SK-N-SH (cell line): ENCODE measurements at regions not wholly inside any gene's neighbourhood (a gene's known extent, or its start where the extent isn't known, plus 50 kb on each side); places are given as distances from the start of the nearest gene placed in this dataset.

Experiments used
- CTCF ChIP-seq: fragments of 200-600 bp; sonication (generic); IDR thresholded peaks from 2 replicates; pipeline ENCODE4 v1.6.1; 2017; ENCODE audit warnings: antibody characterized with exemption, mild to moderate bottlenecking, moderate library complexity
- FOXJ3 ChIP-seq: sonication (generic); formaldehyde crosslinking; IDR thresholded peaks from 2 replicates; pipeline ENCODE4 v1.5.1; 2020; ENCODE audit warnings: mild to moderate bottlenecking, missing genetic modification reagents
- GATA2 ChIP-seq: sonication (generic); formaldehyde crosslinking; IDR thresholded peaks from 2 replicates; pipeline ENCODE4 v1.5.0; 2020; ENCODE audit warnings: mild to moderate bottlenecking, missing genetic modification reagents
- MAX ChIP-seq: IDR thresholded peaks from 2 replicates; pipeline ENCODE4 v1.4.0; 2012; ENCODE audit warnings: low read depth
- NRF1 ChIP-seq: IDR thresholded peaks from 2 replicates; pipeline ENCODE4 v1.6.1; 2012; ENCODE audit warnings: low read depth, mild to moderate bottlenecking, low read length
- POLR2AphosphoS5 ChIP-seq: IDR thresholded peaks from 2 replicates; pipeline ENCODE4 v1.6.1; 2012; ENCODE audit warnings: low read depth, low read length
- RCOR1 ChIP-seq: fragments of 150-350 bp; IDR thresholded peaks from 2 replicates; pipeline ENCODE4 v1.6.1; 2017; ENCODE audit warnings: antibody characterized with exemption, low read length
- RFX5 ChIP-seq: IDR thresholded peaks from 2 replicates; pipeline ENCODE4 v1.6.1; 2012; ENCODE audit warnings: mild to moderate bottlenecking, improper control_type of control experiment, low read length
- SMC3 ChIP-seq: IDR thresholded peaks from 2 replicates; pipeline ENCODE4 v1.6.1; 2012; ENCODE audit warnings: low read depth, low read length, improper control_type of control experiment
- TCF12 ChIP-seq: IDR thresholded peaks from 2 replicates; pipeline ENCODE4 v1.4.0; 2012
- YY1 ChIP-seq: IDR thresholded peaks from 2 replicates; pipeline ENCODE4 v1.4.0; 2012; ENCODE audit warnings: low read depth, mild to moderate bottlenecking

GRCh38 chr20:41992481-41992880 is 374.3 kb upstream of the CHD6 start:
- no peak for TF ChIP-seq CTCF
- no peak for TF ChIP-seq RCOR1
- no peak for TF ChIP-seq FOXJ3 (CRISPR knock-in tag)
- no peak for TF ChIP-seq SMC3
- TF ChIP-seq GATA2 (CRISPR knock-in tag): no peak
- no peak for TF ChIP-seq TCF12
- no peak for TF ChIP-seq POLR2AphosphoS5
- no peak for TF ChIP-seq RFX5
- no peak for TF ChIP-seq NRF1
- no peak for TF ChIP-seq YY1
- TF ChIP-seq MAX: no peak
